GM21381 (cell line): ENCODE measurements at regions not wholly inside any gene's neighbourhood (a gene's known extent, or its start where the extent isn't known, plus 50 kb on each side); places are given as distances from the start of the nearest gene placed in this dataset.

Source experiments
- ATAC-seq: cut with Tn5 transposase; IDR thresholded peaks from one replicate; pipeline ENCODE4 v1.9.1; 2021; ENCODE audit warnings: mild to moderate bottlenecking, moderate library complexity; ENCODE audit not compliant: unreplicated experiment

DNA sequence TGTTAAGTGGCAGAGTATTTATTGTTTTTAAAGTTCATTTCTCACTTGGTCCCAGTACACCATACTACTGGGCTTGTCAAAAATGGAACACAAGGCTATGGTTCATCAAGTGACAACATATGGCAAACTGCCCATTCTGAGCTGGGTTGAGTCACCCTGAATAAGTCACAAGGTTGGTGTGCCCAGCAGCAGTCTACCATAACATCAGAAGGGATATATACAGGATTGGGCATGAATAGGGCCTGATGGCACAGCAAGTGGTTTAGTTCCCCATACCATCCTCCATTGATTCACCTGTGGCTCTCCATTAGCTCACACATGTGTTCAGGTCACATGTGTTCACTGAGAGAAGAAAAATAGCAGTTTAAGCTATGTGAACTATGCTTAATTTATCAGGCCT is 249.8 kb upstream of the PRDM9 start:
- ATAC-seq, result no peak

DNA sequence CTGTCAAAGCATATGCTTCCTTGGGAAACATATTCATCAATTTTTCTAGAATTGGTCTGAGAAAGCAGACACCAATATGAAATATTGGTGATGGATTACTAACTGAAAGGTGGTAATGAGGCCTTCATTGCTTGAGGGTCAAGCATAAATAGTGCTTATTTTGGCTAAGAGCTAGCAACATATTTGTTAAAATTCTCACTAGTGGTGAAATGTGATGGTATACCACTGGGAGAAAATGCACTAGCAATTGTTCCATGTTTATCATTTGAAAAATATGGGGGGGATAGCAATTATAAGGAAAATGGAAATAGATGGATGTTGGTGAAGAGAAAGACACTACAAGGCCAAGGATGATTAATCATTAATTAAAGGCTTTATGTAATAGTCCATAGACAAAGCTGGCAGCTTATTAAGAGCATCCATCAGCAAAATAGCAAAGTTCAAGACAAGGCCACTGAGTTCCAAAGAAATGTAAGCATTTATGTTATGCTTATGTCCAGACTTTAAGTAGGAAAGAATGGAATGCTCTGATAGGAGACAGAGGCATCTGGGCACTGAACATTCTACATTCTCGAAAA is 253.7 kb upstream of the PRDM9 start:
- ATAC-seq, result no peak

DNA sequence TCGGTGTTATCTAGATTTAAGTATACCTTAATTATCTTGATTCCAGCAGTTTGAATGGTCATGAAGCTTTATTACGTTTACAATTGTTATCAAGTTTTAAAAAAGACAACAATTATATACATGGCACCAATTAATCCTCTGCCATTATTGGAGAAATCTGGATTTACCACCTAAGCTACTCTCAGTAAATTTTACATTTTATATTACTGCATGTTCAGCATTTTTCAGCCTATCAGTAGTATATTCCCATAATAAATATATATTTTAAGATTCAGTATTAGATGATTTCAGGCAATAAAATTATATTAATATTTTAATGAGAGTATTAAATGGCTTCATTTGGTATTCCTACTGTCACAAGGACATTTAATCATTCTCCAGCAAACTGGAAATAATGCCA is 264.5 kb upstream of the PRDM9 start:
- ATAC-seq, result no peak

DNA sequence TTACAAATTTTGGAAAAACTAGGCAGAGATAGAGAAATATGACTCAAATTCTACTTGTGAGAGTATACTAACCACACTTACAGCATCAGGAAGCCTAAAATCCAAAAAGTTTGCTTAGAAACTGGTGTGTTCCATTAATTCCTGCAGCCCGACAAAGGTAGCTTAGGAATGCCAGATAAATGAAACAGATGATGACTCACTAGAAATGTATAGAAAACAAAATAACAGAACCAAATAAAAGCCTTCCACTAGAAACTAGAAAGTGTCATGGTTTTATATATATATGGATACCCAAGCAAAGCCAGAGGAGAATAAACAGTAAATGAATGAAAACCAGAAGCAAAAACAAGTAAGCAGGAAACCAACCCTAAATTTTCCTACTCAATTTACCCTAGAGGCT is 272.2 kb upstream of the PRDM9 start:
- ATAC-seq, result no peak

DNA sequence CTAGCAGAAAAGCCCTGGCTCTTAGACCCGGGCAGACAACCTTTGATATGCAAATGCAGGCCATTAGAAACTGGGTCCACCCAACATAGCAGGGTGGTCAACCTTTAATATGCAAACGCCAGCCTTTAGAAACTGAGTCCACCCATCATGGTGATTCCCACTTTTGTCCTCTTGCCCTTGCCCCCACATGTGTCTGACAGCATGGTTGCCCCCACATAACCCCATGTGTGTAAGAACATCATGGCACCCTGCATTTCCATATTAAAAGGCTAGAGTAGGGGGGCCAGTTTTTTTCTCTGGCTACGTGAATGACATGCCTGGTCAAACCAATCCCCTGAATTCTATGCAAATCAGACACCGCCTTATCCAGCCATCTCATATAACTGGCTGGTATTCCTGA is 273.2 kb upstream of the PRDM9 start:
- ATAC-seq, result no peak

DNA sequence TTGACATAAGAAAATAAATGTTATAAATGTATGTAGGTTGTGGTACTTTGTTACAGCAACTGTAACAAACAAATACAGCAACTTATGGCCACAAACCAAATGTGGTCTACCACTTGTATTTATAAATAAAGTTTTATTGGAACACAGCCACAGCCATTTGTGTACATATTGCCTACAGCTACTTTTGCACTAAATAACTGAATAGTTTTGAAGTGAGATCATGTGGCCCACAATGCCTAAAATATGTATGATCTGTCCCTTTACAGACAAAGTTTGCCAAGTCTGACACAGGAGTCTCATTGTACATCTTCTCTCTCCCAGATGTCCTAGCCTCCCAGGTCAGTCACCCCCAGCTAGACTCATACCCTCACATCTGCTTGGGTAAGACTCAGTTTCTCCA is 283.6 kb upstream of the PRDM9 start:
- ATAC-seq, result no peak

DNA sequence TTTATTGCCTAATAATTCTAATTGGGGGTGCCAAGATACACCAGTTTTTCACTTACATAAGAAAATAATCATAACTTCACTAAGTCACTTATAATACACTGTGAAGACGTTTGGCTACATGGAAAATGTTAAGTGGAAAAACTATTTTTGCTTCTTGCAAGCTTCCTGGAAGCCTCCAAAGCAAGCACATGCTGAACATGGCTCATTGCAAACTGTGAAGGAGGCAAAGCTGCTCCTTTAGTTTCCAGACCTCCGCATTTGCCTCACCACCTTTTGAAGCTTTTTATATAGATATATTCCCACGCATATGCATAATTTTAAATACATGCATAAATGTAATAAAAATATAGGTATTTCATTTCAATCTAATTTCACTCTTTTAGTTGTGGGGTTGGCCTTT is 285.6 kb upstream of the PRDM9 start:
- no peak for ATAC-seq

DNA sequence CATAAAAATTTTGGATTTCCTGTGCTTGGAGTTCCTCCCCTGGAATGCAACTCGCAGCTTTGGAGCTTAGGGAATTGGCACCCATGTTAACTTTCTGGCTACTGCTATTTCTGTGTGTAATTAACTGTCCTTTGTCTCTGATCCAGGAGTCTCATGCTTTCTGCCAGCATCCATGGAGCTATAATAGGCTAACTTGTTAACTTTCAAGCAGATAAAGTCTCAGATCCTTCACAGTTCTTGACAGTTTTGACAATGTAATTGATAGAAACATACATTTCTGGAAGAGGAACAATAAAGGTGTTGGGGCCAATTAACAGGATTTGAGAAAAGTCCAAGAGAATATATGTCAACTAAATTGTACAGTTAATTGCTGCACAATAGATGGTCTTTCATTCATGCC is 290.2 kb upstream of the PRDM9 start:
- no peak for ATAC-seq

DNA sequence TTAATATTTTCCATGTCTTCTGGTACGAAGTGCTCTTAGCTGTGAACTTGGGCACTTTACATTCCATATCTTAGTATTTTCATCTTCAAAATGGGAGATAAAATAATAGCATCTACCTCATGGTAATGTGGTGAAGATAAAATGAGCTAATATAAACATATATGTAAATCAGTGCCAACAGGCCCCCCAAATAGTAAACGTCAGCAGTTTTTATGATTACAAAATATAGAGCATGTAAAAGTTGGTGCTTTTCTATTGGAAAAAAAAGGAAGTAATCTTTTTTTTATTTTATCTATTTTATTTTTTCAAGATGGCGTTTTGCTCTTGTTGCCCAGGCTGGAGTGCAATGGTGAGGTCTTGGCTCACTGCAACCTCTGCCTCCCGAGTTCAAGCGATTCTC is 291.1 kb upstream of the PRDM9 start:
- ATAC-seq, result no peak

DNA sequence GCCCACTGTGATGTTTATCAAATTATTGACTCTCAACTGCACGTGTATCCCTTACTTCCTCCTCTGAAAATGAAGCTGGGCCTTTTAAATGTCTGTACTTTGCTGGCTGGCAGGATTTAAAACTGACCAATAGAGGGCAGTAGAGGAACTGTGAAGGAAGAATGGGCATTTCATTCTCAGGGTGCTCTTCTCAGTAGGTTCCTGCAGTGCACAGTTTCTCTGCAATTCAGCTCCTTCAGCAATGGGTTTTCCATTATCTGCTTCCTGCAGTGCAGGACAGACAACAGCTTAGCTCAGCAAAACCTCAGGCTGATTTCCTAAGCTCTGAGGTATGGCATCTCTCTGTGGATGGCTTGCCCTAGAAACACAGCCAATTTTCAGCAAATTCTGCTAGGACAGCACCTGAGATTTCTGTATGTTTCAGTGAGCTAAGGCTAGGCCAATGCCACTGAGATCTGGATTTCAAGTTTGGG is 298.4 kb upstream of the PRDM9 start:
- ATAC-seq, result peak; percentile 62

DNA sequence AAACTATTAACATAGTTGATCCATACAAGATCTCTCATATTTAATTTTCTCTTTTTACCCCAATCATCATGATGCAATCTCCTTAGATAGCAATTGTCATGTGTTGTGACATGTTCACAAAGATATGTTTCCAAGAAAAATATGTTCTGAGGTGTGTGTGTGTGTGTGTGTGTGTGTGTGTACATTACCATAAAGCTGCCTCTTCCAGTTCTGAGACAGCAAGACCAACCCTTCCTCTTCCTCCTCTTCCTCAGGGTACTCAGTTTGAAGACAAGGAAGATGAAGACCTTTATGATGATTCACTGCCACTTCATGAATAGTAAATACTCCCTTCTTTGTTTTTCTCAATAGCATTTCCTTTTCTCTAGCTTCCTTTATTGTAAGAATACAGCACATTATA is 303.3 kb upstream of the PRDM9 start:
- no peak for ATAC-seq

DNA sequence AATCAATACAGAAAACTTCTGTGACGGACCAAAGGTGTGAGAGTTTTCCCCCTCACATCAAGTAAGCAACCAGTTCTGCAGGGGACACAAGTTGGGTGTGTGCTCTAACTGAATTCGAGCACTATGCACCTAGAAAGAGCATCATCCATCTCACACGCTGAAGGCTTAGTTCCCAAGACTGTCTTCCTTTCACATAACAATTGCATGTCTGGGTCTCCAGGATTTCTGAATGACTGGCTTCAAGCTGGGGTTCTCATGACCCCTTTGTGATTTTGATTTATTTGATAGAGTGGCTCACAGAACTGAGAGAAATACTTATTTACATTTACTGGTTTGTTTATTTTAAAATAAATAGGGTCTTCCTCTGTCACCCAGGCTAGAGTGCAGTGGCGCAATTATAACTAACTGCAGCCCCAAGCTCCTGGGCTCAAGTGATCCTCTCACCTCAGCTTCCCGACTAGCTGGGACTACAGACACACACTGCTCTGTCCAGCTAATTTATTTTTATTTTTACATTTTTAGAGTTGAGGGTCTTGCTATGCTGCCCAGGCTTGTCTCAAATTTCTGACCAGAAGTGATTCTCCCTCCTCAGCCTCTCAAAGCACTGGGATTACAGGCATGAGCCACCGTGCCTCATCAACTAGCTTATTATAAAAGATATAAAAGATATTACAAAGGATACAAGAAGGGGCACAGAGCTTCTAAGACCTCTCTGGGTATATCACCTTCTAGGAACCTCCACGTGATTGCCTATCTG is 316.7 kb upstream of the CDH12 start:
- ATAC-seq, result no peak

DNA sequence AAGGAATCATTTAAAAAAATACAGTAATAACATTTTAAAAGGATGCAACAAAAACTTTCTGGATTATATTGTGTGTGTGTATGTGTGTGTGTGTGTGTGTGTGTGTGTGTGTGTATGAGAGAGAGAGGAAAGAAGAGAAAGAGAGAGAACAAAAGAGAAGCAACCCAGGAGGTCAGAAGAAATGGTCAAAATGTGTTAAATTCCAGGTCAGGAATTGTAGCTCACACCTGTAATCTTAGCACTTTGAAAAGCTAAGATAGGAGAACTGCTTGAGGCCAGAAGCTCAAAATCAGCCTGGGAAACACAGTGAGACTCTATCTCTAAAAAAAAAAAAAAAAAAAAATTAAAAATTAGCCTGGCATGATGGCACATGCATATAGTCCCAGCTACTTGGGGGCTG is 311.8 kb upstream of the CDH12 start:
- no peak for ATAC-seq

DNA sequence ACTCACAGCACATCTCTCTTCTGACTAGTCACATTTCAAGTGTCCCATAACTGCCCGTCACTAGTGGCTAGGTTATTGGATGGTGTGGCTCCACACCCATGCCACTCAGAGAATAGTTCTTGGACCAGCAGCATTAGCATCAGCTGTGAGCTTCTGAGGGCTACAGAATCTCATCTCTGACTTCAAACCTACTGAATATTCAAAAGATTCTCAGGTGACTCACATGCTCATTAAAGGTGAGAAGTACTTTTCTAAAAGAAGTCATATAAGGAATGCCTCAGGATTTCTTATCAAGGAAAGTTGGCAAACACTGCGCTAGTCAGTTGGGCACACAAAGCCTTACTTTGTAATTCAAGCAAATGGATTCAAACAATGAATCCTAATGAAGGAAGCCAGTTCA is 305.0 kb upstream of the CDH12 start:
- ATAC-seq, result no peak

DNA sequence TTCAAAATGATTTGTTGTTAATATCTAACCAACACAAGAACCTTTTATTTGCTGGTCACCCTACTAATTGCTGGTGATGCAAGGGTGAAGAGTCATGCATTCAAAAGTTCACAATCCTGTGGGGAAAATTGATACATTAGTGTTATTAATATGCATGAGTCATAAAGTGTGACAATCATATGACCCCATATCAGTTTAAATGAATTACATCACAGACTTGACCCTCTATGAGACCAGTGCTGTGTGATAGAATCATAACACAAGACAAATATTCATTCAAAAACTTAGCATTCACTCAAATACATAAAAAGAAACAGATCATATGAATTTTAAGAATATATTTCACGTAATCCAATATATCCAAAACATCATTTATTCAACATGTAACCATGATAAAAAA is 304.6 kb upstream of the CDH12 start:
- no peak for ATAC-seq

DNA sequence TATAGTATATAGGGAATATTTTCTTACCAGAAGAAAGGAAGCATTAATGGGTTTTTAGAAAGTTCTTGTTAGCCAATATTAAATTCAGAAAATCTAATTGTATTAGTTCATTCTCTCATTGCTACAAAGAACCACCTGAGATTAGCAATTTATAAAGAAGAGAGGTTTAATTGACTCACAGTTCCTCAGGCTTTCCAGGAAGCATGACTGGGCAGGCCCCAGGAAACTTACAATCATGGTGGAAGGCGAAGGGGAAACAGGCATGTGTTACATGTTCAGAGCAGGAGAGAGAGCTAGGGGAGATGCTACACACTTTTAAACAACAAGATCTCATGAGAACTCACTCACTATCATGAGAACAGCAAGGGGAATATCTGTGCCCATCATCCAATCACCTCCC is 304.0 kb upstream of the CDH12 start:
- ATAC-seq, result no peak

DNA sequence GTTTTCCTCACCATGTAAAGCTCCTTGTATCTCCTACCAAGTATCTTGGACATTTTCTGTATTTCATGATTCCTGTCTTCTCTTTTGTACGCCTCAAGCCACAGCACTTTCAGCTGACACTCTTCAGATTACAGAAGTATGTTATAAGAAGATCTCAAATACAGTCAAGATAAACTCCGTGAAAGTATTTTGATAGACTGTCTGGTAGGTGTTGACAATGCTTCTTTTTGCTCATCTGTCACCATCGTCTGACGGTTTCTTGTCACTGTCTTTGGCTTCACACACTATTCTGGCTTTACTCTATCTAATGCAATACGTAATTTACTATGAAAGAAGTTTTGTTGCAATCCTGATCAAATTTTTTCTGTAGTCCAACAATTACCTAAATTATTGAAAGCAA is 294.5 kb upstream of the CDH12 start:
- ATAC-seq, result no peak

DNA sequence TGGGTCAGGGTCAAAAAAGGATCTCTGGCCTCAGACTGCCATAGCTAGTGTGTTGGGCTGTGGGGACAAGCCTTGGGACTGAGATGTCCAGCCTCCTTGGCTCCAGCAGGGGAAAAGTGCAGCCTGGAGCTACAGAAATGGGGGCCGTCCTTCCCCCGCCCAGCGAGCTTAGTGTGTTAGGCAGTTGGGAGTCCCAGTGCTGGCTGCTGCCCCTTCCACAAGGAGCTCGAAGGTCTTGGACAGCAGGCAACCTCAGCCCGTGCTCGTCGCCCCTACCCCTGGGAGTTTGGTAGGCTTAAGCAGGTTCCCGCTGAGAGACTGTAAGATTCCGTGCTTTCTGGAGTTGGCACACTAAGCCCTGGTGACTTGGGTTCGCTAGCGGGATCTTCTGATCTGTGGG is 293.0 kb upstream of the CDH12 start:
- ATAC-seq, result no peak

DNA sequence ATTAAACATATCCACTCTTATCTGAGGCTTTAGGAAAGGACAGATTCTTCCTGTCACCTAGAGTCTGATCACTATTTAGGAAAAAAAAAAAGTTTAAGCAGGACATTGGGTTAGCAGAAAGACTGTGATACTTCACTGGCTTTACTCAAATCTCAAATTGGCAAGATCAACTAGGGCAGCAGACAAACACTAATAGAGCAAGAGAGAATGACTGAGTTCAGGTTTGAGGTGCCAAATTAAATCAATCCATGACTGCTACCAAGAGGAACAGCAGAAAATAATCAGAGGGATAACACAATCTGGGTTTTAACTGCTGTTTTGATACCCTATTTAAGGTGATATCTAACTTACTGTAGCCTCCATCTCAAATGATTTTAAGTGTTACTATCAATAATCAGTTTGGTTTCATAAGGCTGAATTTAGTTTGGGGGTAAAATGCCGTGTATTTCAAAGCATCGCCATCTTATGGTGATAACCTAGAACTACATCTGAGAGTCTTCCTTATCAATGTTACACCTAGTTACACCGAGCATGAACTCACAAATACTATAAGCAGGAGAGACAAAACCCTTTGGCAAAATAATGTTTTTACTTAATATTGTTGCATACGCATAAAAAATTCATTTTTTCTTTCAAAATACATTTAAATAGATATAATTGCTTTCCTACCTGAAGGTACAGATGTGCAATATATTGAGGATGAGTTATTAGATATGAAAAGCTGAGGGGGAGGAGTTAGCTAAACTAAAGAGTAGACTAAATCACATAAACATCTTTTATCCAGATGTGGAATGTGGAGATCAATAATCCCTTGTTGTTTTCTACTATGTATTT is 286.4 kb upstream of the CDH12 start:
- ATAC-seq, result no peak

DNA sequence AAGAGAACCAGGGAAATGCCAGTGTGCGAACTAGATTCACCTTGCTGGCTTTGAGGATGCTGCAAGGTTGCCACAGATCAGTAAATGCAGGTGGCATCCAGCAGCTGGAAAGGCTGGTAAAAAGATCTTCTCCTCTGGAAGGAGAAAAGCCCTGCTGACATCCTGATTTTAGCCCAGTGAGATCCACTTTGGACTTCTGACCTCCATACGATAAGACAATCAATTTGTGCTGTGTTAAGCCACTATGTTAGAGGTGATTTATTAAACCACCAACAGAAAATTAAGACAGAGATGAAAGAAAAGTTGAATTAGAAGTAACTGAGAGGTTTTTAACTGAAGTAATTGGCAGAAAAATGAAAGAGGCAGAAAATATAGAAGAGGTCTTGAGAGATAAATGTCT is 283.8 kb upstream of the CDH12 start:
- no peak for ATAC-seq

DNA sequence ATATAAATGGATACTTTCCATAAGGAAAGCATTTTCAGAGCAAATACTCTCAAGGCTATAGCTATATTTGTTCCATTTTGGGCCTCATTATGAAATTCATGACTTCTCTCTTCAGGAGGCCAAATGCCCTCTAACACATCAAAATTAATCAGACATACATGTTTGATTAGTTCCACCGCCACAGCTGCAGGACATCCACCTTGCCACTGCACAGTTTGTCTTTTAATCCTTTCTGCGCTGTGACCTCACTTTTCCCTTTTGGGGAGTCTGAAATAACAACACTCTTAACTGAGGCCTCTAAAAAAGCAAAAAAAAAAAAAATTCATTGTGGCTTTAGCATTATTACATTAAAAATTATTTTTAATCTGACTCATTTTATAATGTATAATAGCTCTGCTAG is 279.1 kb upstream of the CDH12 start:
- ATAC-seq, result no peak

DNA sequence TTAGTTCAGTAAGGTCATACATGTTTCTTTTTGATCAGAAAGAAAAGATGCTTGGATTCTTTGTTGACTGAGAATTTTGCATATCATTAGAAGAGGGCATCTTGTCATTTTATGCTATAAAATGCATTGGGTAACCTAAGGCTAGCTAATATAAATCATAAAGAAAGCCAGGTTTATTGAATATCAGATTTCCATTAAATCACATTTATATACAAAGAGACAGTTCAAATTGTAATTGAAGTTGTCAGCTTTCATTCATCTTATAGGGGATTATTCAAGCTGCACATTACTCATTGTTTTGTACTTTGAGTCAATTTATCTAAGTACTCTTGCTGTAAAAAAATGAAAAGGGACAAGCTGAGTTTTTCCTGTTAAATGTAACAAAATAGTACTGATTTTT is 259.1 kb upstream of the CDH12 start:
- ATAC-seq, result no peak
